Hepatocyte (in vitro differentiated cells): ENCODE measurements at regions not wholly inside any gene's neighbourhood (a gene's known extent, or its start where the extent isn't known, plus 50 kb on each side); places are given as distances from the start of the nearest gene placed in this dataset.

ENCODE experiments used
- DNase-seq: peaks from one replicate; pipeline ENCODE4 v3.0.0-alpha.2; 2016; ENCODE audit warnings: low spot score
- H2AFZ ChIP-seq: fragments of 200-600 bp; sonication (generic); 2 replicates; pipeline ENCODE4 v1.6.0; 2016; ENCODE audit warnings: antibody characterized with exemption, mild to moderate bottlenecking
- H3K27ac ChIP-seq: fragments of 200-600 bp; sonication (generic); 2 replicates; pipeline ENCODE4 v1.5.1; 2016; ENCODE audit warnings: mild to moderate bottlenecking
- H3K27me3 ChIP-seq: fragments of 200-600 bp; sonication (generic); 2 replicates; pipeline ENCODE4 v1.6.1; 2016
- H3K36me3 ChIP-seq: fragments of 200-600 bp; sonication (generic); replicated peaks from 2 replicates; pipeline ENCODE4 v1.5.1; 2016; ENCODE audit warnings: low read depth; ENCODE audit not compliant: insufficient read depth
- H3K4me1 ChIP-seq: fragments of 200-600 bp; sonication (generic); 2 replicates; pipeline ENCODE4 v1.5.1; 2016; ENCODE audit warnings: mild to moderate bottlenecking, moderate library complexity; ENCODE audit not compliant: insufficient read depth
- H3K4me2 ChIP-seq: fragments of 200-600 bp; sonication (generic); 2 replicates; pipeline ENCODE4 v1.6.0; 2016
- H3K4me3 ChIP-seq: fragments of 200-600 bp; sonication (generic); 2 replicates; pipeline ENCODE4 v1.5.1; 2016; ENCODE audit warnings: mild to moderate bottlenecking
- H3K79me2 ChIP-seq: fragments of 200-600 bp; sonication (generic); 2 replicates; pipeline ENCODE4 v1.6.0; 2017; ENCODE audit warnings: mild to moderate bottlenecking
- H3K9me2 ChIP-seq: fragments of 200-600 bp; sonication (generic); replicated peaks from 2 replicates; pipeline ENCODE4 v1.6.0; 2017; ENCODE audit warnings: mild to moderate bottlenecking; ENCODE audit not compliant: insufficient read depth
- H3K9me3 ChIP-seq: fragments of 200-600 bp; sonication (generic); 2 replicates; pipeline ENCODE4 v1.5.1; 2016; ENCODE audit warnings: low read depth, mild to moderate bottlenecking
- H4K20me1 ChIP-seq: fragments of 200-600 bp; sonication (generic); 2 replicates; pipeline ENCODE4 v1.6.0; 2016; ENCODE audit warnings: mild to moderate bottlenecking; ENCODE audit not compliant: insufficient read depth, poor library complexity, severe bottlenecking
- CTCF ChIP-seq: fragments of 200-600 bp; sonication (generic); IDR thresholded peaks from 2 replicates; pipeline ENCODE4 v1.5.1; 2016; ENCODE audit warnings: antibody characterized with exemption, mild to moderate bottlenecking; ENCODE audit not compliant: poor library complexity
- EZH2 ChIP-seq: fragments of 200-600 bp; sonication (generic); IDR thresholded peaks from 2 replicates; pipeline ENCODE4 v1.6.1; 2016; ENCODE audit warnings: antibody characterized with exemption, mild to moderate bottlenecking, borderline replicate concordance
- EZH2phosphoT487 ChIP-seq: fragments of 200-600 bp; sonication (generic); IDR thresholded peaks from one replicate; pipeline ENCODE4 v1.6.1; 2018; ENCODE audit warnings: antibody characterized with exemption, mild to moderate bottlenecking, low read depth, moderate library complexity; ENCODE audit not compliant: unreplicated experiment, severe bottlenecking
- WGBS: methylation state at CpG from one replicate; pipeline ENCODE4 v1.1.6; 2016; ENCODE audit warnings: low lambda C conversion rate; ENCODE audit errors: missing lambda C conversion rate; 5-methylcytosine and 5-hydroxymethylcytosine counted together

- Histone ChIP-seq H3K9me2 (no peaks in the 10 kb centered on the region), H3K27me3 (no peaks in the 10 kb centered on the region), H3K36me3 (no peaks in the 10 kb centered on the region), H4K20me1 (no peaks in the 10 kb centered on the region), H3K4me1 (no peaks in the 10 kb centered on the region), H2AFZ (no peak overlapping the region), H3K4me2 (no peak overlapping the region), H3K79me2 (no peaks in the 10 kb centered on the region), H3K9me3 (no peaks in the 10 kb centered on the region), H3K27ac (no peak overlapping the region), H3K4me3 (no peak overlapping the region)
- WGBS = 22% methylated on average over 2 of the region's 2 CpGs
- TF ChIP-seq EZH2 (no peak), CTCF (no peak), EZH2phosphoT487 (no peak)
- DNase-seq = no peak
Measured at GRCh38 chr4:126750723-126751122, 882.0 kb upstream of the INTU start.

- Histone ChIP-seq H3K27ac (no peak overlapping the region), H3K4me2 (no peak overlapping the region), H3K79me2 (no peaks in the 10 kb centered on the region), H3K27me3 (no peaks in the 10 kb centered on the region), H4K20me1 (no peaks in the 10 kb centered on the region), H2AFZ (no peak overlapping the region), H3K9me3 (no peaks in the 10 kb centered on the region), H3K4me1 (no peaks in the 10 kb centered on the region), H3K36me3 (no peaks in the 10 kb centered on the region), H3K9me2 (no peaks in the 10 kb centered on the region), H3K4me3 (no peak overlapping the region)
- no peak for TF ChIP-seq CTCF
- no peak for TF ChIP-seq EZH2
- no peak for TF ChIP-seq EZH2phosphoT487
- no peak for DNase-seq
- WGBS = 85% methylated on average over 5 of the region's 5 CpGs
Measured at GRCh38 chr4:126752126-126752525, 880.6 kb upstream of the INTU start.

GRCh38 chr4:126752702-126753101 is 880.1 kb upstream of the INTU start:
- H3K9me2 ChIP-seq = no peaks in the 10 kb centered on the region
- H3K4me1 ChIP-seq = no peaks in the 10 kb centered on the region
- WGBS = 88% methylated on average over 4 of the region's 4 CpGs
- H4K20me1 ChIP-seq = no peaks in the 10 kb centered on the region
- no peak overlapping the region for H2AFZ ChIP-seq
- no peaks in the 10 kb centered on the region for H3K79me2 ChIP-seq
- TF ChIP-seq CTCF (no peak), EZH2phosphoT487 (no peak), EZH2 (no peak)
- H3K27ac ChIP-seq = no peak overlapping the region
- H3K36me3 ChIP-seq = no peaks in the 10 kb centered on the region
- no peak for DNase-seq
- H3K9me3 ChIP-seq = no peaks in the 10 kb centered on the region
- no peaks in the 10 kb centered on the region for H3K27me3 ChIP-seq
- H3K4me3 ChIP-seq = no peak overlapping the region
- H3K4me2 ChIP-seq = no peak overlapping the region

- H3K9me3 ChIP-seq = no peaks in the 10 kb centered on the region
- TF ChIP-seq EZH2 (no peak), CTCF (no peak), EZH2phosphoT487 (no peak)
- 76% methylated on average over 1 of the region's 1 CpG for WGBS
Measured at GRCh38 chr4:126753592-126753991, 879.2 kb upstream of the INTU start.

More at GRCh38 chr4:126753592-126753991, 879.2 kb upstream of the INTU start:
- no peaks in the 10 kb centered on the region for H3K4me1 ChIP-seq
- no peaks in the 10 kb centered on the region for H4K20me1 ChIP-seq
- no peaks in the 10 kb centered on the region for H3K9me2 ChIP-seq
- H3K27ac ChIP-seq = no peak overlapping the region
- no peak for DNase-seq
- H3K4me3 ChIP-seq = no peak overlapping the region
- no peaks in the 10 kb centered on the region for H3K36me3 ChIP-seq
- H3K79me2 ChIP-seq = no peaks in the 10 kb centered on the region
- H3K27me3 ChIP-seq = no peaks in the 10 kb centered on the region
- no peak overlapping the region for H3K4me2 ChIP-seq
- no peak overlapping the region for H2AFZ ChIP-seq
